Right cardiac atrium (tissue), 5 donors: ENCODE measurements at regions not wholly inside any gene's neighbourhood (a gene's known extent, or its start where the extent isn't known, plus 50 kb on each side); places are given as distances from the start of the nearest gene placed in this dataset.

Source experiments
- ATAC-seq, 2 donors: fragments of 200-7000 bp; cut with Tn5 transposase; one replicate each; pipeline versions ENCODE4 v1.8.0 to v1.9.1; 2020; ENCODE audit warnings: moderate library complexity in 2 of 2, mild to moderate bottlenecking in 1 of 2
- DNase-seq, 3 donors: peaks; one replicate each; pipeline ENCODE4 v3.0.0-alpha.2; 2020
- H3K27ac ChIP-seq: one replicate; pipeline ENCODE4 v1.5.1; 2013; ENCODE audit warnings: mild to moderate bottlenecking, low read length, control low read depth, moderate library complexity
- H3K27me3 ChIP-seq: one replicate; pipeline ENCODE4 v1.6.1; 2013; ENCODE audit not compliant: control insufficient read depth, insufficient read depth
- H3K4me1 ChIP-seq: one replicate; pipeline ENCODE4 v1.6.1; 2013; ENCODE audit warnings: low read length; ENCODE audit not compliant: control insufficient read depth, insufficient read depth
- H3K4me3 ChIP-seq: one replicate; pipeline ENCODE4 v1.5.1; 2013; ENCODE audit warnings: low read length, control low read depth
- H3K9me3 ChIP-seq: one replicate; pipeline ENCODE4 v1.6.1; 2013; ENCODE audit warnings: low read length; ENCODE audit not compliant: control insufficient read depth
- WGBS: extraction: QIAGEN DNeasy Blood & Tissue Kit; methylation state at CpG from one replicate; pipeline ENCODE4 v1.1.7; 2013; 5-methylcytosine and 5-hydroxymethylcytosine counted together
- intact Hi-C, 4 donors: fragments of 100-400 bp; cut with DNase I; formaldehyde crosslinking; loops; one replicate each; pipeline versions ENCODE4 v1.11.0 to v1.14.0; 2022 to 2023
- donor health status: healthy with polysubstance abuse.
- donor health status: DM: no; HTN: yes; CAD: no.
- donor health status: DM: no; HTN: no; CAD: no.
- donor health status: DM: no; HTN: yes; CAD: no; lungs with severe emphysema.
- donor health status: DM: yes; HTN: yes; CAD: no.

DNA sequence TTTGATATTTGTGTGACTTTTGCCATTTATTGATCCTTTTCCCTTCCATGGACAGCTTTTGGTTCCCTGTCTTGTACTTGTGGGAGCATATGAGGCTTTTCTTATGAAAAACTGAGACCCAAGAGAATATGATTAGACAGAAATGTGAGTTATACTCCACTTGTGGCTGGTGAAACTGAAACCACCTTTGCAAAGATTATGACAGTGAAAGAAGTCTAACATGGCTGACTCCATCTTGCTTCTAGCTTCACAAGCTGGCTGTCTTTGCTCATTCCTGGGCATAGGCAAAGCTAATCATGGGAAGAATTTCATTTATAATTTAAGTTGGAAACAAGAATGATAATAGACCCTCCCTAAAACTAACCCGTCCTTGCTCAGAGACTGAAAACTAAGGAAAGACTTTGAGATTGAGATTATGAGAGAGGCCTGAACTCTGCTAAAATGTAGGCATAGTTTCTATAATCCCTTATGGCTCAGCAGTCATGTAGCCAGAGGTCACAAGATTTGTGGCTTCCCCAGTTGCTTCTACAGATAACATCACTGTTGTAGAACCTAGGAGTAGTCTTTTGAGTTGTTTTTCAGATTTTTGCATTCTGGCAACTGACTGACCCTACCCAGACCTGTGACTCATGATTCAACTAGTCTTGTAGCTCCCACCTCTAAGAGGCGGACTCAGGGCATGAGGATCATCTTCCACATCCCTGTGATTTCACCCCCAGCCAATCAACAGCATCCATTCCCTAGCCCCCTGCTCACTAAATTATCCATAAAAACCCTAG is 50.9 kb upstream of the CD2AP start:
- ATAC-seq (no peak), DNase-seq (no peak)
- intact Hi-C loops, result no loop called here
- H3K4me1 ChIP-seq, result no peaks in the 10 kb centered on the region
- H3K4me3 ChIP-seq, result no peak overlapping the region
- 97% methylated on average over 2 of the region's 2 CpGs for WGBS
- no peak overlapping the region for H3K27ac ChIP-seq
- peaks cover 2% of the 10 kb centered on the region for H3K9me3 ChIP-seq
- H3K27me3 ChIP-seq, result no peaks in the 10 kb centered on the region

DNA sequence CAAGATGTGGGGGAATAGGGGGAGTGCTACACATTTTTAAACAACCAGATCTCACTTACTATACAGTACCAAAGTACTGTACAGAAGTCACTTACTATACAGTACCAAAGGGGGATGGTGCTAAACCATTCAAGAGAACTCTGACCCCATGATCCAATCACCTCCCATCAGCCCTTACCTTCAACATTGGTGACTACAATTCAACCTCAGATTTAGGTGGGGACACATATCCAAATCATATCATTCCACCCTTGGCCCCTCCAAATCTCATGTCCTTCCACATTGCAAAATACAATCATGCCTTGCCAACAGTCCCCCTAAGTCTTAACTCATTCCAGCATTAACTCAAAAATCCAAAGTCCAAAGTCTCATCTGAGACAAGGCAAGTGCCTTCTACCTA is 49.9 kb upstream of the CD2AP start:
- DNase-seq, result no peak
- Histone ChIP-seq H3K9me3 (peaks cover 2% of the 10 kb centered on the region), H3K4me3 (no peak overlapping the region), H3K4me1 (no peaks in the 10 kb centered on the region), H3K27me3 (no peaks in the 10 kb centered on the region), H3K27ac (no peak overlapping the region)
- intact Hi-C loops, result no loop called here
- no peak for ATAC-seq
